MM.1S (cell line): ENCODE measurements at regions not wholly inside any gene's neighbourhood (a gene's known extent, or its start where the extent isn't known, plus 50 kb on each side); places are given as distances from the start of the nearest gene placed in this dataset.

ENCODE experiments used
- DNase-seq: peaks from one replicate; pipeline ENCODE4 v3.0.0-alpha.2; 2015
- H2AFZ ChIP-seq: fragments of 300-600 bp; sonication (generic); 2 replicates; pipeline ENCODE4 v1.6.0; 2016; ENCODE audit warnings: antibody characterized with exemption, low read length
- H3F3A ChIP-seq: fragments of 300-600 bp; sonication (generic); 2 replicates; pipeline ENCODE4 v1.6.1; 2016; ENCODE audit warnings: mild to moderate bottlenecking, antibody characterized with exemption, low read length, moderate library complexity, mixed read lengths; ENCODE audit not compliant: insufficient read depth
- H3K27ac ChIP-seq: fragments of 300-600 bp; sonication (generic); 2 replicates; pipeline ENCODE4 v1.5.1; 2016; ENCODE audit warnings: mild to moderate bottlenecking, low read length
- H3K27me3 ChIP-seq: fragments of 300-600 bp; sonication (generic); replicated peaks from 2 replicates; pipeline ENCODE4 v1.6.0; 2016; ENCODE audit warnings: low read length; ENCODE audit not compliant: insufficient read depth
- H3K36me3 ChIP-seq: fragments of 300-600 bp; sonication (generic); replicated peaks from 2 replicates; pipeline ENCODE4 v1.6.1; 2016; ENCODE audit warnings: mild to moderate bottlenecking, low read length, mixed read lengths; ENCODE audit not compliant: insufficient read depth
- H3K4me1 ChIP-seq: fragments of 300-600 bp; sonication (generic); 2 replicates; pipeline ENCODE4 v1.6.1; 2016; ENCODE audit warnings: low read length, mixed read lengths
- H3K4me2 ChIP-seq: fragments of 300-600 bp; sonication (generic); 2 replicates; pipeline ENCODE4 v1.6.0; 2016; ENCODE audit warnings: low read depth, low read length
- H3K4me3 ChIP-seq: fragments of 300-600 bp; sonication (generic); 2 replicates; pipeline ENCODE4 v1.5.1; 2016; ENCODE audit warnings: low read length, mixed read lengths
- H3K79me2 ChIP-seq: fragments of 300-600 bp; sonication (generic); 2 replicates; pipeline ENCODE4 v1.6.1; 2016; ENCODE audit warnings: mixed run types, low read length, mixed read lengths
- H3K9ac ChIP-seq: fragments of 300-600 bp; sonication (generic); 2 replicates; pipeline ENCODE4 v1.6.1; 2016; ENCODE audit warnings: low read length, mixed read lengths
- H3K9me2 ChIP-seq: fragments of 300-600 bp; sonication (generic); replicated peaks from 2 replicates; pipeline ENCODE4 v1.6.1; 2016; ENCODE audit warnings: mild to moderate bottlenecking, low read length, mixed read lengths; ENCODE audit not compliant: insufficient read depth
- H3K9me3 ChIP-seq: fragments of 300-600 bp; sonication (generic); replicated peaks from 2 replicates; pipeline ENCODE4 v1.6.1; 2016; ENCODE audit warnings: mild to moderate bottlenecking, low read length, mixed read lengths; ENCODE audit not compliant: insufficient read depth
- H4K20me1 ChIP-seq: fragments of 300-600 bp; sonication (generic); 2 replicates; pipeline ENCODE4 v1.6.1; 2016; ENCODE audit warnings: mild to moderate bottlenecking, low read length, moderate library complexity, mixed read lengths; ENCODE audit not compliant: insufficient read depth
- CTCF ChIP-seq: fragments of 300-600 bp; sonication (generic); IDR thresholded peaks from 2 replicates; pipeline ENCODE4 v1.5.1; 2016; ENCODE audit warnings: antibody characterized with exemption, low read length, mixed read lengths
- EZH2 ChIP-seq: fragments of 300-600 bp; sonication (generic); optimal IDR thresholded peaks from 2 replicates; pipeline ENCODE3; 2017; ENCODE audit warnings: low read depth, mild to moderate bottlenecking, antibody characterized with exemption, low read length, mixed read lengths
- EZH2phosphoT487 ChIP-seq: fragments of 300-600 bp; sonication (generic); IDR thresholded peaks from 2 replicates; pipeline ENCODE4 v1.6.1; 2018; ENCODE audit warnings: antibody characterized with exemption, low read length

- Histone ChIP-seq H3K9me3 (no peaks in the 10 kb centered on the region), H3K79me2 (no peaks in the 10 kb centered on the region), H3K4me2 (no peak overlapping the region), H4K20me1 (no peaks in the 10 kb centered on the region), H3K27me3 (no peaks in the 10 kb centered on the region), H2AFZ (no peak overlapping the region), H3K4me3 (no peak overlapping the region), H3K4me1 (0 out of 2 replicates have a peak, but pooled peaks cover 4% of the 10 kb centered on the region), H3K36me3 (no peaks in the 10 kb centered on the region), H3K9ac (no peak overlapping the region), H3F3A (no peaks in the 10 kb centered on the region), H3K9me2 (no peaks in the 10 kb centered on the region), H3K27ac (no peak overlapping the region)
- TF ChIP-seq CTCF (no peak), EZH2 (no peak), EZH2phosphoT487 (no peak)
- no peak for DNase-seq
Measured at GRCh38 chr4:130333241-130333759, 1237.3 kb downstream of the C4orf33 start.

- H2AFZ ChIP-seq: no peak overlapping the region
- no peak overlapping the region for H3K27ac ChIP-seq
- TF ChIP-seq EZH2 (no peak), CTCF (no peak), EZH2phosphoT487 (no peak)
- H3K9ac ChIP-seq: no peak overlapping the region
- H3F3A ChIP-seq: no peaks in the 10 kb centered on the region
- no peaks in the 10 kb centered on the region for H3K79me2 ChIP-seq
- no peak overlapping the region for H3K4me3 ChIP-seq
- no peaks in the 10 kb centered on the region for H3K9me2 ChIP-seq
- DNase-seq: no peak
- 0 out of 2 replicates have a peak, but pooled peaks cover 4% of the 10 kb centered on the region for H3K4me1 ChIP-seq
- no peaks in the 10 kb centered on the region for H3K36me3 ChIP-seq
- no peak overlapping the region for H3K4me2 ChIP-seq
- no peaks in the 10 kb centered on the region for H4K20me1 ChIP-seq
- H3K9me3 ChIP-seq: no peaks in the 10 kb centered on the region
- no peaks in the 10 kb centered on the region for H3K27me3 ChIP-seq
Measured at GRCh38 chr4:130335417-130336194, 1239.7 kb downstream of the C4orf33 start.

GRCh38 chr4:130336585-130337217, 1240.7 kb downstream of the C4orf33 start:
- H3K79me2 ChIP-seq: no peaks in the 10 kb centered on the region
- no peak overlapping the region for H2AFZ ChIP-seq
- H3K27ac ChIP-seq: no peak overlapping the region
- TF ChIP-seq EZH2 (no peak), EZH2phosphoT487 (no peak), CTCF (peak; percentile 68)
- H3K9ac ChIP-seq: no peak overlapping the region
- no peaks in the 10 kb centered on the region for H3K9me2 ChIP-seq
- H3K4me3 ChIP-seq: no peak overlapping the region
- peak; percentile 47 for DNase-seq
- 0 out of 2 replicates have a peak, but pooled peaks cover 4% of the 10 kb centered on the region for H3K4me1 ChIP-seq
- no peaks in the 10 kb centered on the region for H3K27me3 ChIP-seq
- H3K9me3 ChIP-seq: no peaks in the 10 kb centered on the region
- no peaks in the 10 kb centered on the region for H4K20me1 ChIP-seq
- no peaks in the 10 kb centered on the region for H3K36me3 ChIP-seq
- no peak overlapping the region for H3K4me2 ChIP-seq
- H3F3A ChIP-seq: no peaks in the 10 kb centered on the region
